ENCODE measurements at regions not wholly inside any gene's neighbourhood (a gene's known extent, or its start where the extent isn't known, plus 50 kb on each side); places are given as distances from the start of the nearest gene placed in this dataset.

- BruUV-seq (replicated peaks): no TSS peak
- Histone ChIP-seq H3K27ac (no peak overlapping the region), H3K9me2 (ENCODE audit: insufficient read depth) (no peaks in the 10 kb centered on the region; the same call in 1 of the 2 replicates), H4K20me1 (ENCODE audit: insufficient read depth) (no peaks in the 10 kb centered on the region), H2AFZ (no peak overlapping the region), H3K4me3 (no peak overlapping the region), H3K27me3 (ENCODE audit: insufficient read depth, low read depth) (no peaks in the 10 kb centered on the region), H3K36me3 (ENCODE audit: low read depth) (no peaks in the 10 kb centered on the region), H3F3A (ENCODE audit: insufficient read depth, low read depth) (no peaks in the 10 kb centered on the region), H3K4me1 (replicated peaks; ENCODE audit: insufficient read depth) (no peaks in the 10 kb centered on the region), H3K4me2 (no peak overlapping the region), H3K9me3 (ENCODE audit: insufficient read depth, low read depth) (no peaks in the 10 kb centered on the region), H3K79me2 (ENCODE audit: low read depth) (no peaks in the 10 kb centered on the region)
- DNase-seq: no peak
- TF ChIP-seq EZH2 (IDR thresholded peaks at IDR 0.05; ENCODE audit: low read depth): no peak
- TF ChIP-seq CTCF (conservative IDR thresholded peaks at IDR 0.05): no peak
- CTCF ChIA-PET: no interaction called here
- intact Hi-C loops (cut with micrococcal nuclease; ENCODE audit: unreplicated experiment): no loop called here
- POLR2A ChIA-PET (ENCODE audit: unreplicated experiment): no interaction called here
Observed at GRCh38 chr2:181281206-181281832, 175.9 kb upstream of the ITGA4 start.

GRCh38 chr2:181285116-181285515, 172.1 kb upstream of the ITGA4 start:
- H3K4me1 ChIP-seq (replicated peaks; ENCODE audit: insufficient read depth): no peaks in the 10 kb centered on the region
- H3K9me3 ChIP-seq (ENCODE audit: insufficient read depth, low read depth): no peaks in the 10 kb centered on the region
- no peak for DNase-seq
- no peak overlapping the region for H3K4me3 ChIP-seq
- H3F3A ChIP-seq (ENCODE audit: insufficient read depth, low read depth): no peaks in the 10 kb centered on the region
- intact Hi-C loops (cut with micrococcal nuclease; ENCODE audit: unreplicated experiment): no loop called here
- H3K79me2 ChIP-seq (ENCODE audit: low read depth): no peaks in the 10 kb centered on the region
- no peak overlapping the region for H2AFZ ChIP-seq
- H3K27me3 ChIP-seq (ENCODE audit: insufficient read depth, low read depth): no peaks in the 10 kb centered on the region
- H3K36me3 ChIP-seq (ENCODE audit: low read depth): no peaks in the 10 kb centered on the region
- no peak for TF ChIP-seq CTCF (conservative IDR thresholded peaks at IDR 0.05)
- no peak for TF ChIP-seq EZH2 (IDR thresholded peaks at IDR 0.05; ENCODE audit: low read depth)
- CTCF ChIA-PET: no interaction called here
- POLR2A ChIA-PET (ENCODE audit: unreplicated experiment): interaction anchor here (0.6 kb wide), 1 partner anchor 17 kb away, joined by 3 read pairs; no protein-coding TSS in a partner anchor
- no TSS peak for BruUV-seq (replicated peaks)
- H3K27ac ChIP-seq: no peak overlapping the region
- H3K9me2 ChIP-seq (ENCODE audit: insufficient read depth): no peaks in the 10 kb centered on the region; the same call in 1 of the 2 replicates
- no peak overlapping the region for H3K4me2 ChIP-seq
- no peaks in the 10 kb centered on the region for H4K20me1 ChIP-seq (ENCODE audit: insufficient read depth)

GRCh38 chr2:181289698-181290097, 167.5 kb upstream of the ITGA4 start:
- H3K9me3 ChIP-seq (ENCODE audit: insufficient read depth, low read depth): no peaks in the 10 kb centered on the region
- H2AFZ ChIP-seq: no peak overlapping the region
- no TSS peak for BruUV-seq (replicated peaks)
- no peaks in the 10 kb centered on the region for H3K27me3 ChIP-seq (ENCODE audit: insufficient read depth, low read depth)
- H3F3A ChIP-seq (ENCODE audit: insufficient read depth, low read depth): no peaks in the 10 kb centered on the region
- peaks cover 3% of the 10 kb centered on the region; the same call in 1 of the 2 replicates for H3K9me2 ChIP-seq (ENCODE audit: insufficient read depth)
- TF ChIP-seq EZH2 (IDR thresholded peaks at IDR 0.05; ENCODE audit: low read depth): no peak
- TF ChIP-seq CTCF (conservative IDR thresholded peaks at IDR 0.05): no peak
- intact Hi-C loops (cut with micrococcal nuclease; ENCODE audit: unreplicated experiment): loop anchor here (10.0 kb wide), 1 partner anchor 155 kb away; no protein-coding TSS in a partner anchor
- no peaks in the 10 kb centered on the region for H3K36me3 ChIP-seq (ENCODE audit: low read depth)
- no peak for DNase-seq
- no peaks in the 10 kb centered on the region for H4K20me1 ChIP-seq (ENCODE audit: insufficient read depth)
- no peaks in the 10 kb centered on the region for H3K79me2 ChIP-seq (ENCODE audit: low read depth)
- H3K4me1 ChIP-seq (replicated peaks; ENCODE audit: insufficient read depth): no peaks in the 10 kb centered on the region
- no peak overlapping the region for H3K4me3 ChIP-seq
- H3K4me2 ChIP-seq: no peak overlapping the region
- ChIA-PET POLR2A (ENCODE audit: unreplicated experiment) (interaction anchor here (0.5 kb wide), 1 partner anchor 11 kb away, joined by 5 read pairs; no protein-coding TSS in a partner anchor), CTCF (no interaction called here)
- no peak overlapping the region for H3K27ac ChIP-seq
